GM23338 (cell line): ENCODE measurements at regions not wholly inside any gene's neighbourhood (a gene's known extent, or its start where the extent isn't known, plus 50 kb on each side); places are given as distances from the start of the nearest gene placed in this dataset.

Experiments
- ATAC-seq: fragments of 200-7000 bp; cut with Tn5 transposase; 3 replicates; pipeline ENCODE4 v1.9.1; 2020
- DNase-seq: peaks from one replicate; pipeline ENCODE4 v3.0.0-alpha.2; 2015; ENCODE audit warnings: low spot score
- H2AFZ ChIP-seq: fragments of 200-600 bp; sonication (generic); 2 replicates; pipeline ENCODE4 v1.8.0; 2016; ENCODE audit warnings: antibody characterized with exemption, mild to moderate bottlenecking, moderate library complexity
- H3F3A ChIP-seq: fragments of 200-600 bp; sonication (generic); replicated peaks from 2 replicates; pipeline ENCODE4 v1.8.0; 2017; ENCODE audit warnings: antibody characterized with exemption, mixed run types, low read depth
- H3K27ac ChIP-seq: fragments of 200-600 bp; sonication (generic); 2 replicates; pipeline ENCODE4 v1.6.1; 2016; ENCODE audit warnings: low read depth
- H3K27me3 ChIP-seq: fragments of 200-600 bp; sonication (generic); 2 replicates; pipeline ENCODE4 v1.8.0; 2016; ENCODE audit warnings: mild to moderate bottlenecking, mixed run types, moderate library complexity; ENCODE audit not compliant: insufficient read depth
- H3K36me3 ChIP-seq: fragments of 200-600 bp; sonication (generic); 2 replicates; pipeline ENCODE4 v1.8.0; 2016; ENCODE audit warnings: mild to moderate bottlenecking; ENCODE audit not compliant: insufficient read depth
- H3K4me1 ChIP-seq: fragments of 200-600 bp; sonication (generic); 2 replicates; pipeline ENCODE4 v1.8.0; 2016; ENCODE audit warnings: mild to moderate bottlenecking, moderate library complexity; ENCODE audit not compliant: insufficient read depth
- H3K4me2 ChIP-seq: fragments of 200-600 bp; sonication (generic); 2 replicates; pipeline ENCODE4 v1.7.1; 2017; ENCODE audit warnings: mixed run types
- H3K4me3 ChIP-seq: fragments of 200-600 bp; sonication (generic); 2 replicates; pipeline ENCODE4 v1.6.1; 2016; ENCODE audit warnings: mixed run types
- H3K79me2 ChIP-seq: fragments of 200-600 bp; sonication (generic); replicated peaks from 2 replicates; pipeline ENCODE4 v1.8.0; 2017; ENCODE audit warnings: mild to moderate bottlenecking; ENCODE audit not compliant: insufficient read depth
- H3K9me2 ChIP-seq: fragments of 200-600 bp; sonication (generic); 2 replicates; pipeline ENCODE4 v1.8.0; 2017; ENCODE audit not compliant: insufficient read depth
- H4K20me1 ChIP-seq: fragments of 200-600 bp; sonication (generic); replicated peaks from 2 replicates; pipeline ENCODE4 v1.8.0; 2017; ENCODE audit warnings: mild to moderate bottlenecking; ENCODE audit not compliant: insufficient read depth
- H3K27ac Mint-ChIP-seq: 2 replicates; pipeline ENCODE4 v1.8.0; 2020; ENCODE audit warnings: inconsistent platforms, mild to moderate bottlenecking, moderate library complexity, mixed read lengths
- H3K27me3 Mint-ChIP-seq: 3 replicates; pipeline ENCODE4 v1.8.0; 2022; ENCODE audit warnings: low read depth, mild to moderate bottlenecking, moderate library complexity, mixed read lengths, inconsistent platforms; ENCODE audit not compliant: insufficient read depth, poor library complexity
- H3K36me3 Mint-ChIP-seq: 3 replicates; pipeline ENCODE4 v1.8.0; 2021; ENCODE audit warnings: low read depth, mild to moderate bottlenecking, inconsistent platforms, moderate library complexity, mixed read lengths
- H3K4me1 Mint-ChIP-seq: 3 replicates; pipeline ENCODE4 v1.8.0; 2020; ENCODE audit warnings: mild to moderate bottlenecking, inconsistent platforms, mixed read lengths
- H3K4me3 Mint-ChIP-seq: 3 replicates; pipeline ENCODE4 v1.8.0; 2021; ENCODE audit warnings: moderate library complexity, mild to moderate bottlenecking, inconsistent platforms, mixed read lengths
- H3K9me3 Mint-ChIP-seq: 3 replicates; pipeline ENCODE4 v1.8.0; 2020; ENCODE audit warnings: moderate library complexity, mild to moderate bottlenecking, inconsistent platforms, mixed read lengths
- CREB1 ChIP-seq: fragments of 250-450 bp; sonication (Bioruptor Pico); IDR thresholded peaks from 2 replicates; pipeline ENCODE4 v1.5.0; 2020; ENCODE audit warnings: low read depth, mild to moderate bottlenecking, moderate library complexity
- CTCF ChIP-seq, 2 experiments: fragments of 200-600 bp in 1 of 2; sonication (generic) in 1 of 2; conservative IDR thresholded peaks; 2 replicates each; pipeline versions ENCODE4 v1.5.1 to v1.6.1; 2016 to 2017; ENCODE audit warnings: antibody characterized with exemption in 2 of 2, low read depth in 2 of 2, mild to moderate bottlenecking in 2 of 2, moderate library complexity in 1 of 2
- EZH2 ChIP-seq: fragments of 200-600 bp; sonication (generic); IDR thresholded peaks from one replicate; pipeline ENCODE4 v1.8.0; 2017; ENCODE audit warnings: antibody characterized with exemption, mild to moderate bottlenecking, low read depth; ENCODE audit not compliant: unreplicated experiment
- EZH2phosphoT487 ChIP-seq: fragments of 200-600 bp; sonication (generic); IDR thresholded peaks from one replicate; pipeline ENCODE4 v1.8.1; 2018; ENCODE audit warnings: antibody characterized with exemption; ENCODE audit not compliant: unreplicated experiment
- JUNB ChIP-seq: IDR thresholded peaks from one replicate; pipeline ENCODE4 v1.6.1; 2016; ENCODE audit warnings: antibody characterized with exemption; ENCODE audit not compliant: unreplicated experiment
- NANOG ChIP-seq: IDR thresholded peaks from 2 replicates; pipeline ENCODE4 v1.6.1; 2016; ENCODE audit warnings: antibody characterized with exemption, borderline replicate concordance
- POLR2AphosphoS5 ChIP-seq: IDR thresholded peaks from 2 replicates; pipeline ENCODE4 v1.6.1; 2016; ENCODE audit warnings: antibody characterized with exemption, low read depth
- REST ChIP-seq: IDR thresholded peaks from one replicate; pipeline ENCODE4 v1.6.1; 2018; ENCODE audit warnings: antibody characterized with exemption; ENCODE audit not compliant: unreplicated experiment
- ZNF114 ChIP-seq: fragments of 250-450 bp; sonication (Bioruptor Pico); IDR thresholded peaks from 2 replicates; pipeline ENCODE4 v1.5.0; 2020; ENCODE audit warnings: mild to moderate bottlenecking, moderate library complexity
- ZNF331 ChIP-seq: fragments of 250-450 bp; sonication (Bioruptor Pico); IDR thresholded peaks from 2 replicates; pipeline ENCODE4 v1.5.0; 2020; ENCODE audit warnings: low read depth, mild to moderate bottlenecking, moderate library complexity
- ZNF462 ChIP-seq: fragments of 250-450 bp; sonication (Bioruptor Pico); IDR thresholded peaks from 2 replicates; pipeline ENCODE4 v1.5.0; 2020; ENCODE audit warnings: mild to moderate bottlenecking, moderate library complexity

GRCh38 chr20:46807998-46808397, 86.6 kb upstream of the EYA2 start (continued):
- TF ChIP-seq POLR2AphosphoS5 (no peak), CREB1 (CRISPR knock-in tag) (no peak), NANOG (no peak), REST (no peak)

GRCh38 chr20:46808565-46808964, 86.1 kb upstream of the EYA2 start:
- no peak for ATAC-seq
- H3K4me3 ChIP-seq, result no peak overlapping the region
- H3K27me3 ChIP-seq, result peaks cover 13% of the 10 kb centered on the region
- no peak overlapping the region for H3K4me2 ChIP-seq
- H3K27me3 Mint-ChIP-seq, result peaks cover 7% of the 10 kb centered on the region
- H3K4me1 Mint-ChIP-seq, result peaks cover 22% of the 10 kb centered on the region
- DNase-seq, result no peak
- H4K20me1 ChIP-seq, result no peaks in the 10 kb centered on the region
- 0 out of 2 replicates have a peak, but pooled peaks cover 7% of the 10 kb centered on the region for H3F3A ChIP-seq
- no peak overlapping the region for H2AFZ ChIP-seq
- no peaks in the 10 kb centered on the region for H3K9me3 Mint-ChIP-seq
- H3K27ac Mint-ChIP-seq, result no peak overlapping the region
- no peaks in the 10 kb centered on the region for H3K36me3 ChIP-seq
- H3K4me1 ChIP-seq, result peaks cover 6% of the 10 kb centered on the region; the same call in 1 of the 2 replicates
- no peak overlapping the region for H3K27ac ChIP-seq
- H3K4me3 Mint-ChIP-seq, result no peak overlapping the region
- no peaks in the 10 kb centered on the region for H3K9me2 ChIP-seq
- no peaks in the 10 kb centered on the region for H3K36me3 Mint-ChIP-seq
- H3K79me2 ChIP-seq, result no peaks in the 10 kb centered on the region
- no peak for TF ChIP-seq EZH2phosphoT487
- TF ChIP-seq ZNF462 (CRISPR knock-in tag), result no peak
- no peak for TF ChIP-seq CTCF (conservative IDR thresholded peaks at IDR 0.05; ENCODE audit: low read depth in 2 of 2)
- TF ChIP-seq EZH2, result no peak
- TF ChIP-seq ZNF331 (CRISPR knock-in tag), result no peak
- TF ChIP-seq ZNF114, result no peak
- TF ChIP-seq JUNB, result no peak
- TF ChIP-seq REST, result no peak
